IMR-90 (cell line): ENCODE measurements at regions not wholly inside any gene's neighbourhood (a gene's known extent, or its start where the extent isn't known, plus 50 kb on each side); places are given as distances from the start of the nearest gene placed in this dataset.

ENCODE experiments used
- ATAC-seq: fragments of 200-7000 bp; cut with Tn5 transposase; 2 replicates; pipeline ENCODE4 v1.9.1; 2020; ENCODE audit warnings: low read depth, mild to moderate bottlenecking, moderate library complexity
- BruUV-seq: library from RNA; stranded (reverse); fragments of 400-500 nt; replicated peaks from 2 replicates; lab custom pipeline; 2021; lab: Mats Ljungman, UMichigan
- CTCF ChIA-PET: fragments of 300-600 bp; formaldehyde crosslinking; extraction: SDS; loops from one replicate; lab custom pipeline; 2021; ENCODE audit warnings: antibody characterized with exemption; lab: Yijun Ruan, JAX
- POLR2A ChIA-PET: fragments of 300-600 bp; sonication (Branson Sonifier 250); formaldehyde crosslinking; loops from one replicate; lab custom pipeline; 2022; ENCODE audit warnings: antibody characterized with exemption; ENCODE audit not compliant: unreplicated experiment; lab: Charles Lee
- DNase-seq: peaks from one replicate; pipeline ENCODE4 v3.0.0; 2013
- H2AFZ ChIP-seq: replicated peaks from 2 replicates; pipeline ENCODE3; 2013; ENCODE audit warnings: low read length, mild to moderate bottlenecking; ENCODE audit not compliant: poor library complexity
- H2AK5ac ChIP-seq: 2 replicates; pipeline ENCODE4 v1.6.1; 2013; ENCODE audit warnings: low read depth, low read length, inconsistent platforms
- H2AK9ac ChIP-seq: replicated peaks from 2 replicates; pipeline ENCODE3; 2013; ENCODE audit warnings: mild to moderate bottlenecking, low read depth, low read length, moderate library complexity; ENCODE audit not compliant: poor library complexity
- H2BK120ac ChIP-seq: 2 replicates; pipeline ENCODE4 v1.6.1; 2013; ENCODE audit warnings: low read depth, low read length, inconsistent platforms
- H2BK15ac ChIP-seq: 3 replicates; pipeline ENCODE4 v1.6.1; 2013; ENCODE audit warnings: low read depth, low read length, inconsistent platforms
- H2BK20ac ChIP-seq: 2 replicates; pipeline ENCODE4 v1.6.1; 2013; ENCODE audit warnings: low read depth, mild to moderate bottlenecking, inconsistent platforms, low read length, moderate library complexity
- H2BK5ac ChIP-seq: 2 replicates; pipeline ENCODE4 v1.6.1; 2013; ENCODE audit warnings: mild to moderate bottlenecking, low read depth, low read length, inconsistent platforms; ENCODE audit not compliant: poor library complexity, severe bottlenecking
- H3K14ac ChIP-seq: replicated peaks from 2 replicates; pipeline ENCODE4 v1.6.1; 2013; ENCODE audit warnings: low read depth, low read length, inconsistent platforms
- H3K18ac ChIP-seq: 2 replicates; pipeline ENCODE4 v1.6.1; 2013; ENCODE audit warnings: low read depth, low read length, control low read depth
- H3K23ac ChIP-seq: 2 replicates; pipeline ENCODE4 v1.6.1; 2013; ENCODE audit warnings: low read depth, low read length, inconsistent platforms
- H3K27ac ChIP-seq: 2 replicates; pipeline ENCODE4 v1.5.1; 2013; ENCODE audit warnings: mild to moderate bottlenecking, control low read depth, low read length; ENCODE audit not compliant: insufficient read depth
- H3K27me3 ChIP-seq: 2 replicates; pipeline ENCODE4 v1.6.1; 2013; ENCODE audit warnings: low read length; ENCODE audit not compliant: control insufficient read depth, insufficient read depth
- H3K36me3 ChIP-seq: 2 replicates; pipeline ENCODE4 v1.6.1; 2013; ENCODE audit warnings: low read length, mixed read lengths; ENCODE audit not compliant: control insufficient read depth, insufficient read depth
- H3K4ac ChIP-seq: 2 replicates; pipeline ENCODE4 v1.6.1; 2013; ENCODE audit warnings: low read depth, low read length, inconsistent platforms
- H3K4me1 ChIP-seq: 2 replicates; pipeline ENCODE4 v1.6.1; 2013; ENCODE audit warnings: low read length, mixed read lengths; ENCODE audit not compliant: control insufficient read depth, insufficient read depth
- H3K4me2 ChIP-seq: 2 replicates; pipeline ENCODE4 v1.6.1; 2013; ENCODE audit warnings: low read depth, mild to moderate bottlenecking, control low read depth, low read length, moderate library complexity
- H3K4me3 ChIP-seq: 2 replicates; pipeline ENCODE4 v1.5.1; 2013; ENCODE audit warnings: low read depth, mild to moderate bottlenecking, control low read depth, low read length, moderate library complexity; ENCODE audit not compliant: insufficient read depth
- H3K56ac ChIP-seq: 2 replicates; pipeline ENCODE4 v1.6.1; 2013; ENCODE audit warnings: low read length, inconsistent platforms; ENCODE audit not compliant: insufficient read depth; ENCODE audit errors: extremely low read depth
- H3K79me1 ChIP-seq, 2 experiments: 2 replicates each; pipeline ENCODE4 v1.6.1; 2013; ENCODE audit warnings: low read length in 2 of 2, inconsistent platforms in 1 of 2, low read depth in 1 of 2
- H3K9ac ChIP-seq: 2 replicates; pipeline ENCODE4 v1.6.1; 2013; ENCODE audit warnings: low read depth, low read length, control low read depth
- H3K9me1 ChIP-seq: 2 replicates; pipeline ENCODE4 v1.6.1; 2013; ENCODE audit warnings: low read length, inconsistent platforms; ENCODE audit not compliant: insufficient read depth
- H3K9me3 ChIP-seq: 2 replicates; pipeline ENCODE4 v1.6.1; 2013; ENCODE audit warnings: low read length; ENCODE audit not compliant: control insufficient read depth, insufficient read depth
- H4K20me1 ChIP-seq: 2 replicates; pipeline ENCODE4 v1.6.1; 2013; ENCODE audit warnings: low read length, inconsistent platforms; ENCODE audit not compliant: insufficient read depth
- H4K5ac ChIP-seq: 2 replicates; pipeline ENCODE4 v1.6.1; 2013; ENCODE audit warnings: mild to moderate bottlenecking, low read depth, low read length, control low read depth
- H4K8ac ChIP-seq, 2 experiments: 2 replicates each; pipeline ENCODE4 v1.6.1; 2013; ENCODE audit warnings: low read depth in 2 of 2, low read length in 2 of 2, control low read depth in 1 of 2, inconsistent platforms in 1 of 2
- H4K91ac ChIP-seq: 2 replicates; pipeline ENCODE4 v1.6.1; 2013; ENCODE audit warnings: low read depth, low read length, inconsistent platforms; ENCODE audit not compliant: insufficient read depth
- MXI1 ChIP-seq: IDR thresholded peaks from 2 replicates; pipeline ENCODE4 v1.6.1; 2012; ENCODE audit warnings: low read depth, mild to moderate bottlenecking, low read length, moderate library complexity, borderline replicate concordance
- WGBS, 2 experiments: methylation state at CpG; one replicate each; pipeline versions ENCODE4 v1.1.5 to v1.1.7; 2013; ENCODE audit warnings: missing lambda C conversion rate in 2 of 2; ENCODE audit not compliant: insufficient read length in 1 of 2; ENCODE audit errors: extremely low coverage in 2 of 2; 5-methylcytosine and 5-hydroxymethylcytosine counted together
- dilution Hi-C: fragments of 300-500 bp; cut with HindIII; formaldehyde crosslinking; loops from one replicate; pipeline ENCODE4 v1.14.3; 2018; ENCODE audit warnings: low sequenced_read_pairs; ENCODE audit not compliant: unreplicated experiment
- in situ Hi-C: fragments of 300-500 bp; cut with MboI; formaldehyde crosslinking; loops from 3 replicates; pipeline ENCODE4 v1.14.3; 2019; ENCODE audit warnings: low sequenced_read_pairs, inconsistent platforms, mixed read lengths
- intact Hi-C: fragments of 100-400 bp; cut with micrococcal nuclease; formaldehyde crosslinking; loops from 2 replicates; pipeline ENCODE4 v1.10.0; 2022
- TF ChIP-seq, protein P1 (sequence below): fragments of 150-350 bp; IDR thresholded peaks from 2 replicates; pipeline ENCODE4 v1.6.1; 2017; ENCODE audit warnings: mild to moderate bottlenecking, antibody characterized with exemption, low read length, low read depth

DNA sequence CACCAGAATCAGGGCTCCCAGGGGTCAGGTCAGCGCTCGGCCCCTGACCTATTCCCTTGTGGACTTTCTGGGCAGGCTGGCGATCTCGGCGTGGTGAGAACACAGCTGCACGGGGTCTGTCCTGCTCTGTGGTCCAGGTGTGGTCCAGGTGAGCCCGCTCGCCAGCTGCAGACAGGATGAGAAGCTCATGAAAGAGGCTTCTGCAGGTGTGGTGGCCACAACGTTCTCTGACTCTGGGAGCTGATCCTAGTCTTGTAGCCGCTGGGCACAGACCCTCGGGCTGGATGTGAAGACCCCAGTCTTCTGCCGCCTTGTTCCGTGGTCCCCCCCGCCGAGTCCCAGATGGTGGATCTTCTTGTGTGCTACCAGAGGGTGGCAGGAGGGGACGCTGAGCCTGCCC, 129.7 kb downstream of the RTP5 start:
- no peak overlapping the region for H2AK9ac ChIP-seq
- DNase-seq (no peak), ATAC-seq (no peak)
- intact Hi-C loops (no loop called here), in situ Hi-C loops (no loop called here), dilution Hi-C loops (no loop called here)
- ChIA-PET POLR2A (no interaction called here), CTCF (no interaction called here)
- no peak overlapping the region for H3K56ac ChIP-seq
- H2BK20ac ChIP-seq, result no peak overlapping the region
- no peaks in the 10 kb centered on the region for H4K20me1 ChIP-seq
- no peak overlapping the region for H2AK5ac ChIP-seq
- no peaks in the 10 kb centered on the region for H3K9me3 ChIP-seq
- H4K91ac ChIP-seq, result no peak overlapping the region
- H2BK15ac ChIP-seq, result no peak overlapping the region
- no peak overlapping the region for H3K9ac ChIP-seq
- no peak overlapping the region for H3K4me3 ChIP-seq
- H3K18ac ChIP-seq, result no peak overlapping the region
- no peak overlapping the region for H4K5ac ChIP-seq
- no peak overlapping the region for H3K4ac ChIP-seq
- H3K27ac ChIP-seq, result no peak overlapping the region
- H3K14ac ChIP-seq, result no peak overlapping the region
- TF ChIP-seq, protein P1, sequence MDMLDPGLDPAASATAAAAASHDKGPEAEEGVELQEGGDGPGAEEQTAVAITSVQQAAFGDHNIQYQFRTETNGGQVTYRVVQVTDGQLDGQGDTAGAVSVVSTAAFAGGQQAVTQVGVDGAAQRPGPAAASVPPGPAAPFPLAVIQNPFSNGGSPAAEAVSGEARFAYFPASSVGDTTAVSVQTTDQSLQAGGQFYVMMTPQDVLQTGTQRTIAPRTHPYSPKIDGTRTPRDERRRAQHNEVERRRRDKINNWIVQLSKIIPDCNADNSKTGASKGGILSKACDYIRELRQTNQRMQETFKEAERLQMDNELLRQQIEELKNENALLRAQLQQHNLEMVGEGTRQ, result no peak
- TF ChIP-seq MXI1, result no peak
- H2AFZ ChIP-seq, result no peak overlapping the region
- no peak overlapping the region for H4K8ac ChIP-seq
- no peaks in the 10 kb centered on the region for H3K4me1 ChIP-seq
- no TSS peak for BruUV-seq
- WGBS, 2 experiments, result 67% methylated on average over 9 of the region's 16 CpGs; no CpG with 5 or more reads in 1 of the 2 experiments
- H3K4me2 ChIP-seq, result no peak overlapping the region
- no peaks in the 10 kb centered on the region for H3K36me3 ChIP-seq
- no peak overlapping the region for H3K23ac ChIP-seq
- H2BK120ac ChIP-seq, result no peak overlapping the region
- H3K79me1 ChIP-seq, result no peaks in the 10 kb centered on the region
- no peak overlapping the region for H2BK5ac ChIP-seq
- H3K27me3 ChIP-seq, result peaks cover 44% of the 10 kb centered on the region
- H3K9me1 ChIP-seq, result no peaks in the 10 kb centered on the region
